ENCODE measurements at regions not wholly inside any gene's neighbourhood (a gene's known extent, or its start where the extent isn't known, plus 50 kb on each side); places are given as distances from the start of the nearest gene placed in this dataset.

DNA sequence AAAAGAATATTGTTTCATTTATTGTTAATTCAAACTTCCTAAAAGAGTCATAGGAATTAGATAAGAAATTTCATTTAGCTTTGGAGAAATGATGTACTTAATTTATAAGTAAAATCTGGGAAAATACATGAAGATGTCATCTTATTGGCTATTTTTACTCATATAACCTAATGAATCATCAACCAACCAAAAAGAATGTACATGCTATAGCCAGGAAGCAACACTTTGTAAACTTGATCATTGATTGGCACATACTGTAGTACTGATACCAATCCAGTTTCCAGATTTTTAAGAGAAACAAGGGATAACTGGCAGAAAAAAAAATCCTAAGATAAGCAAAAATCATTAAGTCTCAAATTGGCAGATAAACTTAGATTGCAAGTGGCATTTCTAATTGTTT is 207.9 kb upstream of the CDIN1 start:
- Histone ChIP-seq H3K36me3 (ENCODE audit: control insufficient read depth, insufficient read depth, low read length) (no peaks in the 10 kb centered on the region), H3K9me3 (ENCODE audit: control insufficient read depth, insufficient read depth, low read depth, low read length) (no peaks in the 10 kb centered on the region), H3K27ac (ENCODE audit: insufficient read depth, low read length) (no peak overlapping the region), H3K9ac (ENCODE audit: insufficient read depth, low read length) (no peak overlapping the region), H3K4me1 (ENCODE audit: control insufficient read depth, extremely low read depth, insufficient read depth, low read length) (peaks cover 10% of the 10 kb centered on the region), H3K79me2 (ENCODE audit: control insufficient read depth, insufficient read depth, low read length) (no peaks in the 10 kb centered on the region), H4K20me1 (ENCODE audit: control insufficient read depth, extremely low read depth, insufficient read depth, low read length) (no peaks in the 10 kb centered on the region), H3K4me2 (ENCODE audit: extremely low read depth, insufficient read depth, low read length) (no peak overlapping the region), H3K4me3 (replicated peaks in 1 of 4; ENCODE audit: control extremely low read depth in 1 of 4, insufficient read depth in 1 of 4, low read depth in 3 of 4, low read length in 4 of 4) (no peak overlapping the region), H3K27me3 (ENCODE audit: control insufficient read depth, insufficient read depth, low read length) (no peaks in the 10 kb centered on the region), H2AFZ (ENCODE audit: low read length) (no peak overlapping the region)
- TF ChIP-seq EZH2 (IDR thresholded peaks at IDR 0.05; ENCODE audit: low read length, missing control alignments): no peak
- TF ChIP-seq, protein P1, sequence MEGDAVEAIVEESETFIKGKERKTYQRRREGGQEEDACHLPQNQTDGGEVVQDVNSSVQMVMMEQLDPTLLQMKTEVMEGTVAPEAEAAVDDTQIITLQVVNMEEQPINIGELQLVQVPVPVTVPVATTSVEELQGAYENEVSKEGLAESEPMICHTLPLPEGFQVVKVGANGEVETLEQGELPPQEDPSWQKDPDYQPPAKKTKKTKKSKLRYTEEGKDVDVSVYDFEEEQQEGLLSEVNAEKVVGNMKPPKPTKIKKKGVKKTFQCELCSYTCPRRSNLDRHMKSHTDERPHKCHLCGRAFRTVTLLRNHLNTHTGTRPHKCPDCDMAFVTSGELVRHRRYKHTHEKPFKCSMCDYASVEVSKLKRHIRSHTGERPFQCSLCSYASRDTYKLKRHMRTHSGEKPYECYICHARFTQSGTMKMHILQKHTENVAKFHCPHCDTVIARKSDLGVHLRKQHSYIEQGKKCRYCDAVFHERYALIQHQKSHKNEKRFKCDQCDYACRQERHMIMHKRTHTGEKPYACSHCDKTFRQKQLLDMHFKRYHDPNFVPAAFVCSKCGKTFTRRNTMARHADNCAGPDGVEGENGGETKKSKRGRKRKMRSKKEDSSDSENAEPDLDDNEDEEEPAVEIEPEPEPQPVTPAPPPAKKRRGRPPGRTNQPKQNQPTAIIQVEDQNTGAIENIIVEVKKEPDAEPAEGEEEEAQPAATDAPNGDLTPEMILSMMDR (conservative IDR thresholded peaks at IDR 0.05 in 1 of 2, IDR thresholded peaks at IDR 0.05 in 1 of 2; ENCODE audit: low read depth in 1 of 2, low read length in 2 of 2): no peak
- DNase-seq (ENCODE audit: low read depth in 2 of 2): peak; percentile 19 to 51

DNA sequence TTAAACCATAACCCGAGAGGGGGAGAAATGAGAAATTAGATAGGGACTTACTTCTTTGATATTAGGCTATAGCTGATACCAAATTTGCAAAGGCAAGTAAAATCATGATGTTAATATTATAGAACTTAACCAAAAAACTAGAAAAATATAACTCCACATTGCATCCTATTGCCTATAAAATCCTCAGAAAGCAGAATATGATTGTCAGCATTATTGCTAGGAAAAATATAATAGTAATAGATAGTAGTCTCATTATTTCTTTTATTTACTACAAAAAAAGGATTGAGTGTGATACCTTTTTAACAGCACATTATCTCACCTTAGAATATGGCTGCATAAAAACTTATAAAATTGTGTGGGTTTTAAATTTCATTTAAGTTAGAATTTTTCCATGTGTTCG is 206.5 kb upstream of the CDIN1 start:
- no peaks in the 10 kb centered on the region for H3K9me3 ChIP-seq (ENCODE audit: control insufficient read depth, insufficient read depth, low read depth, low read length)
- no peaks in the 10 kb centered on the region for H3K27me3 ChIP-seq (ENCODE audit: control insufficient read depth, insufficient read depth, low read length)
- TF ChIP-seq, protein P1 (conservative IDR thresholded peaks at IDR 0.05 in 1 of 2, IDR thresholded peaks at IDR 0.05 in 1 of 2; ENCODE audit: low read depth in 1 of 2, low read length in 2 of 2): no peak
- no peak for TF ChIP-seq EZH2 (IDR thresholded peaks at IDR 0.05; ENCODE audit: low read length, missing control alignments)
- DNase-seq (ENCODE audit: low read depth in 2 of 2): no peak
- no peak overlapping the region for H2AFZ ChIP-seq (ENCODE audit: low read length)
- H3K79me2 ChIP-seq (ENCODE audit: control insufficient read depth, insufficient read depth, low read length): no peaks in the 10 kb centered on the region
- peaks cover 10% of the 10 kb centered on the region for H3K4me1 ChIP-seq (ENCODE audit: control insufficient read depth, extremely low read depth, insufficient read depth, low read length)
- H3K9ac ChIP-seq (ENCODE audit: insufficient read depth, low read length): no peak overlapping the region
- H3K27ac ChIP-seq (ENCODE audit: insufficient read depth, low read length): no peak overlapping the region
- H3K4me3 ChIP-seq (replicated peaks in 1 of 4; ENCODE audit: control extremely low read depth in 1 of 4, insufficient read depth in 1 of 4, low read depth in 3 of 4, low read length in 4 of 4): no peak overlapping the region
- H3K4me2 ChIP-seq (ENCODE audit: extremely low read depth, insufficient read depth, low read length): no peak overlapping the region
- no peaks in the 10 kb centered on the region for H4K20me1 ChIP-seq (ENCODE audit: control insufficient read depth, extremely low read depth, insufficient read depth, low read length)
- H3K36me3 ChIP-seq (ENCODE audit: control insufficient read depth, insufficient read depth, low read length): no peaks in the 10 kb centered on the region

DNA sequence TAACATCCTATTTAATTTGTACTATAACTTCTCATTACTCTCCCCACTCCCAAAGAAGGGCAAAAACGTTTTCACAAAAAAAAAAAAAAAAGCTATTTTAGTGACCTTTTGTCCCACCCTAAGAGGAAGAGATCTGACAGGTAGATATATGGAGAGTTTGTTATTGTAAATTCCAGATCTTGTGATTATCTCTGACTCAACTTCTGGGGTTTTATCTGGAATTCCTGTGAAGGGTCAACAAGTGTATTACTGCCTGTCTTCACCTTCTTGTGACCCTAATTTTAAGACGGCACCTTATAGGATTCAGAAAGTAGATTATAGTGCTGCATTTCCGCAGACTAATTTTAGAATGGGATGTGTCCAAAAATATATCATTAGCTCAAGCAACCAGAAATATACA is 205.9 kb upstream of the CDIN1 start:
- Histone ChIP-seq H3K4me2 (ENCODE audit: extremely low read depth, insufficient read depth, low read length) (no peak overlapping the region), H4K20me1 (ENCODE audit: control insufficient read depth, extremely low read depth, insufficient read depth, low read length) (no peaks in the 10 kb centered on the region), H3K27me3 (ENCODE audit: control insufficient read depth, insufficient read depth, low read length) (no peaks in the 10 kb centered on the region), H3K36me3 (ENCODE audit: control insufficient read depth, insufficient read depth, low read length) (no peaks in the 10 kb centered on the region), H3K27ac (ENCODE audit: insufficient read depth, low read length) (no peak overlapping the region), H3K4me3 (replicated peaks in 1 of 4; ENCODE audit: control extremely low read depth in 1 of 4, insufficient read depth in 1 of 4, low read depth in 3 of 4, low read length in 4 of 4) (no peak overlapping the region), H3K79me2 (ENCODE audit: control insufficient read depth, insufficient read depth, low read length) (no peaks in the 10 kb centered on the region), H3K9ac (ENCODE audit: insufficient read depth, low read length) (no peak overlapping the region), H3K4me1 (ENCODE audit: control insufficient read depth, extremely low read depth, insufficient read depth, low read length) (peaks cover 10% of the 10 kb centered on the region), H2AFZ (ENCODE audit: low read length) (no peak overlapping the region), H3K9me3 (ENCODE audit: control insufficient read depth, insufficient read depth, low read depth, low read length) (no peaks in the 10 kb centered on the region)
- no peak for TF ChIP-seq EZH2 (IDR thresholded peaks at IDR 0.05; ENCODE audit: low read length, missing control alignments)
- TF ChIP-seq, protein P1 (conservative IDR thresholded peaks at IDR 0.05 in 1 of 2, IDR thresholded peaks at IDR 0.05 in 1 of 2; ENCODE audit: low read depth in 1 of 2, low read length in 2 of 2): no peak
- DNase-seq (ENCODE audit: low read depth in 2 of 2): peak; percentile 41 to 78
